Loucy (cell line): ENCODE measurements at regions not wholly inside any gene's neighbourhood (a gene's known extent, or its start where the extent isn't known, plus 50 kb on each side); places are given as distances from the start of the nearest gene placed in this dataset.

ENCODE experiments used
- H2AFZ ChIP-seq: fragments of 200-600 bp; sonication (generic); 2 replicates; pipeline ENCODE4 v1.6.0; 2016; ENCODE audit warnings: antibody characterized with exemption, mild to moderate bottlenecking, low read length, moderate library complexity
- H3F3A ChIP-seq: fragments of 200-600 bp; 2 replicates; pipeline ENCODE4 v1.6.0; 2016; ENCODE audit warnings: antibody characterized with exemption, low read depth, mild to moderate bottlenecking
- H3K27me3 ChIP-seq: fragments of 200-600 bp; sonication (generic); 2 replicates; pipeline ENCODE4 v1.6.1; 2014; ENCODE audit warnings: low read length, mild to moderate bottlenecking; ENCODE audit not compliant: insufficient read depth, poor library complexity, severe bottlenecking
- H3K36me3 ChIP-seq: fragments of 200-600 bp; sonication (generic); 2 replicates; pipeline ENCODE4 v1.6.1; 2016; ENCODE audit warnings: low read length; ENCODE audit not compliant: insufficient read depth
- H3K4me1 ChIP-seq: fragments of 200-600 bp; sonication (generic); 2 replicates; pipeline ENCODE4 v1.5.1; 2014; ENCODE audit warnings: low read length, mild to moderate bottlenecking; ENCODE audit not compliant: insufficient read depth, poor library complexity, severe bottlenecking
- H3K4me2 ChIP-seq: fragments of 200-600 bp; sonication (generic); 2 replicates; pipeline ENCODE4 v1.6.0; 2014; ENCODE audit warnings: antibody characterized with exemption, low read length, low read depth, mild to moderate bottlenecking; ENCODE audit not compliant: poor library complexity, severe bottlenecking
- H3K4me3 ChIP-seq: fragments of 200-600 bp; sonication (generic); 2 replicates; pipeline ENCODE4 v1.5.1; 2014; ENCODE audit warnings: low read length, mild to moderate bottlenecking, mixed read lengths; ENCODE audit not compliant: poor library complexity, severe bottlenecking
- H3K79me2 ChIP-seq: fragments of 200-600 bp; sonication (generic); 2 replicates; pipeline ENCODE4 v1.6.1; 2014; ENCODE audit warnings: low read length; ENCODE audit not compliant: insufficient read depth
- H3K9ac ChIP-seq: fragments of 200-600 bp; sonication (generic); 2 replicates; pipeline ENCODE4 v1.6.0; 2014; ENCODE audit warnings: mild to moderate bottlenecking, low read depth, low read length, moderate library complexity; ENCODE audit not compliant: poor library complexity, severe bottlenecking
- H3K9me2 ChIP-seq: fragments of 200-600 bp; sonication (generic); replicated peaks from 2 replicates; pipeline ENCODE4 v1.6.1; 2016; ENCODE audit warnings: low read depth, low read length, mixed read lengths
- H3K9me3 ChIP-seq: fragments of 200-600 bp; sonication (generic); 2 replicates; pipeline ENCODE4 v1.6.1; 2014; ENCODE audit warnings: mild to moderate bottlenecking, antibody characterized with exemption, low read length, low read depth; ENCODE audit not compliant: insufficient read depth
- H4K20me1 ChIP-seq: fragments of 200-600 bp; sonication (generic); 2 replicates; pipeline ENCODE4 v1.6.0; 2014; ENCODE audit warnings: antibody characterized with exemption, low read length, mild to moderate bottlenecking; ENCODE audit not compliant: insufficient read depth, poor library complexity, severe bottlenecking
- EZH2phosphoT487 ChIP-seq: fragments of 200-600 bp; IDR thresholded peaks from 2 replicates; pipeline ENCODE4 v1.6.1; 2018; ENCODE audit warnings: antibody characterized with exemption, mild to moderate bottlenecking, moderate library complexity, borderline replicate concordance
- TF ChIP-seq, protein P1 (sequence below): fragments of 200-600 bp; sonication (generic); conservative IDR thresholded peaks from 2 replicates; pipeline ENCODE4 v1.5.1; 2014; ENCODE audit warnings: mild to moderate bottlenecking, antibody characterized with exemption, low read length

DNA sequence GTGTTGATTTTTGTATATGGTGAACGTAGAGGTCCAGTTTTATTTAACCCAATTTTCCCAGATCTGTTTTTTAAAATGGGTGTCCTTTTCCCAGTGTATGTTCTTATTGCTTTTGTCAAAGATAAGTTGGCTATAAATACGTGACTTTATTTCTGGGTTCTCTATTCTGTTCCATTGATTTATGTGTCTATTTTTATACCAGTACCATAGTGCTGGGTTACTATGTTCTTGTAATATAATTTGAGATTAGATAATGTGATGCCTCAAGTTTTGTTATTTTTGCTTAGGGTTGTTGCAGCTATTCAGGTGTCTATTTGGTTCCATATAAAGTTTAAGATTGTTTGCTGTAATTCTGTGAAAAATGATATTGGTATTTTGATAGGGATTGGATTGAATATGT lies 749.1 kb upstream of the GRIA3 start:
- Histone ChIP-seq H3K36me3 (no peaks in the 10 kb centered on the region), H3K9ac (no peak overlapping the region), H2AFZ (no peak overlapping the region), H3K4me2 (no peak overlapping the region), H3K79me2 (no peaks in the 10 kb centered on the region), H3K9me3 (no peaks in the 10 kb centered on the region), H3F3A (no peaks in the 10 kb centered on the region), H3K9me2 (no peaks in the 10 kb centered on the region), H4K20me1 (no peaks in the 10 kb centered on the region), H3K4me1 (no peaks in the 10 kb centered on the region), H3K27me3 (no peaks in the 10 kb centered on the region), H3K4me3 (no peak overlapping the region)
- TF ChIP-seq EZH2phosphoT487: no peak
- TF ChIP-seq, protein P1, sequence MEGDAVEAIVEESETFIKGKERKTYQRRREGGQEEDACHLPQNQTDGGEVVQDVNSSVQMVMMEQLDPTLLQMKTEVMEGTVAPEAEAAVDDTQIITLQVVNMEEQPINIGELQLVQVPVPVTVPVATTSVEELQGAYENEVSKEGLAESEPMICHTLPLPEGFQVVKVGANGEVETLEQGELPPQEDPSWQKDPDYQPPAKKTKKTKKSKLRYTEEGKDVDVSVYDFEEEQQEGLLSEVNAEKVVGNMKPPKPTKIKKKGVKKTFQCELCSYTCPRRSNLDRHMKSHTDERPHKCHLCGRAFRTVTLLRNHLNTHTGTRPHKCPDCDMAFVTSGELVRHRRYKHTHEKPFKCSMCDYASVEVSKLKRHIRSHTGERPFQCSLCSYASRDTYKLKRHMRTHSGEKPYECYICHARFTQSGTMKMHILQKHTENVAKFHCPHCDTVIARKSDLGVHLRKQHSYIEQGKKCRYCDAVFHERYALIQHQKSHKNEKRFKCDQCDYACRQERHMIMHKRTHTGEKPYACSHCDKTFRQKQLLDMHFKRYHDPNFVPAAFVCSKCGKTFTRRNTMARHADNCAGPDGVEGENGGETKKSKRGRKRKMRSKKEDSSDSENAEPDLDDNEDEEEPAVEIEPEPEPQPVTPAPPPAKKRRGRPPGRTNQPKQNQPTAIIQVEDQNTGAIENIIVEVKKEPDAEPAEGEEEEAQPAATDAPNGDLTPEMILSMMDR: no peak

DNA sequence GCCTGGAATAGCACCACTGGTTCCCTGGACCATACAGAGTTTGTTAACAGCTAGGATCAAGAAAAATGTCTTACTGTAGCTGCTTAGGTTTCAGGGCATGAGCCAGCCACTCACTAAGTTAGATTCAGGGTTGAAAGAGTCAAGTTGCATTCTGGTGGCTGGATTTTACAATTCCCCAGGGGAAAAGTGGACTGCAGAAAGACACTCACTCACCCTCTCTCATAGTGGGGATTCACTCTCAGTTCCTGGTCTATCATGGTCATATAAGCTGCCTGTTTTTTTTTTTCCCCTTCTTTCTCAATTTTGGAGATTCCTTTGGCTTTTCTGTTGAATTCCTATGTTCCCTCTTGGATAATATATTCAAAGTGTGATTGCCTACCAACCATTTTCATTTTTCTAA lies 744.2 kb upstream of the GRIA3 start:
- no peaks in the 10 kb centered on the region for H3K4me1 ChIP-seq
- no peaks in the 10 kb centered on the region for H3K79me2 ChIP-seq
- H3K4me3 ChIP-seq: no peak overlapping the region
- no peaks in the 10 kb centered on the region for H3K27me3 ChIP-seq
- H3K9ac ChIP-seq: no peak overlapping the region
- TF ChIP-seq, protein P1: no peak
- TF ChIP-seq EZH2phosphoT487: no peak
- no peaks in the 10 kb centered on the region for H3K9me3 ChIP-seq
- no peak overlapping the region for H3K4me2 ChIP-seq
- no peaks in the 10 kb centered on the region for H3K9me2 ChIP-seq
- H3F3A ChIP-seq: no peaks in the 10 kb centered on the region
- no peaks in the 10 kb centered on the region for H3K36me3 ChIP-seq
- H4K20me1 ChIP-seq: no peaks in the 10 kb centered on the region
- no peak overlapping the region for H2AFZ ChIP-seq

DNA sequence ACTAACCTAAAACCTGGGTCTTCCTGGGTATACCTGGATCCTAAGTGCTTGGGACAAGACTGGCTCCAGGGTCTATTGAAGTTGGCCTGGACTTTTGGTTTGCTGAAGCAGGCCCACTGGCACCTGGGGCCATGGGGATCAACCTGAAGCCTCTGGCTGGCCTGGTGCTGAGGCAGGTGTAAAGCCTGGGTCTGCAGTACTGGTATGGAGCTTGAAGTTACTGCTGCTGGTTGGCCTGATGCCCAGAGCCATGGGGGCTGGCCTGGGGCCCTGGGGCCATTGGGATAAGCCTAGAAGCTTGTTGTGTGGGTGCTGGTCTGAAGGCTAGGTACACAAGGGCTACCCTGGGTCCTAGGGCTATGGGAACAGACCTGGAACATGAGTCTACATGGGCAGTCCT lies 743.2 kb upstream of the GRIA3 start:
- Histone ChIP-seq H3K36me3 (no peaks in the 10 kb centered on the region), H3K4me3 (no peak overlapping the region)

More for the DNA sequence above, 743.2 kb upstream of the GRIA3 start:
- H3K9ac ChIP-seq: no peak overlapping the region
- H3K9me3 ChIP-seq: no peaks in the 10 kb centered on the region
- no peak overlapping the region for H3K4me2 ChIP-seq
- no peak overlapping the region for H2AFZ ChIP-seq
- H3K27me3 ChIP-seq: no peaks in the 10 kb centered on the region
- no peaks in the 10 kb centered on the region for H3K4me1 ChIP-seq
- H3K79me2 ChIP-seq: no peaks in the 10 kb centered on the region
- H4K20me1 ChIP-seq: no peaks in the 10 kb centered on the region
- H3K9me2 ChIP-seq: no peaks in the 10 kb centered on the region
- H3F3A ChIP-seq: no peaks in the 10 kb centered on the region
- TF ChIP-seq, protein P1: no peak
- TF ChIP-seq EZH2phosphoT487: no peak
